Peyer's patch (tissue), 4 donors: ENCODE measurements at regions not wholly inside any gene's neighbourhood (a gene's known extent, or its start where the extent isn't known, plus 50 kb on each side); places are given as distances from the start of the nearest gene placed in this dataset.

Experiments
- CTCF ChIP-seq, 6 experiments: fragments of 450-650 bp in 4 of 6; fragments of 200-600 bp in 2 of 6; sonication (generic) in 1 of 6; IDR thresholded peaks; one replicate each; pipeline ENCODE4 v1.5.1; 2017 to 2019; ENCODE audit warnings: antibody characterized with exemption in 6 of 6, mild to moderate bottlenecking in 3 of 6, moderate library complexity in 1 of 6
- POLR2A ChIP-seq, 2 donors: fragments of 450-650 bp; IDR thresholded peaks; one replicate each; pipeline ENCODE4 v1.5.1; 2017; ENCODE audit warnings: antibody characterized with exemption in 2 of 2, mild to moderate bottlenecking in 2 of 2, moderate library complexity in 2 of 2

GRCh38 chr2:150133623-150134022, 353.8 kb downstream of the RND3 start:
- TF ChIP-seq CTCF (IDR thresholded peaks at IDR 0.05) (no peak), POLR2A (IDR thresholded peaks at IDR 0.05) (no peak)
